Amniotic stem cell (primary cell): ENCODE measurements at regions not wholly inside any gene's neighbourhood (a gene's known extent, or its start where the extent isn't known, plus 50 kb on each side); places are given as distances from the start of the nearest gene placed in this dataset.
"Not testable (repeated sequence)": the region's sequence is repeated elsewhere in the genome, so short reads cannot be mapped to it uniquely, and the experiment has no call there.

Experiments used
- DNase-seq: peaks from one replicate; lab custom pipeline; 2025; lab: John Stamatoyannopoulos, UW

GRCh38 chr2:84137034-84137433 lies 322.0 kb downstream of the SUCLG1 start:
- DNase-seq = no peak

GRCh38 chr2:84132370-84132769 lies 326.7 kb downstream of the SUCLG1 start:
- DNase-seq = no peak

GRCh38 chr2:84131278-84131830 lies 327.7 kb downstream of the SUCLG1 start:
- DNase-seq = no peak

- no peak for DNase-seq
Measured at GRCh38 chr2:84129018-84129417, 330.1 kb downstream of the SUCLG1 start.

DNA sequence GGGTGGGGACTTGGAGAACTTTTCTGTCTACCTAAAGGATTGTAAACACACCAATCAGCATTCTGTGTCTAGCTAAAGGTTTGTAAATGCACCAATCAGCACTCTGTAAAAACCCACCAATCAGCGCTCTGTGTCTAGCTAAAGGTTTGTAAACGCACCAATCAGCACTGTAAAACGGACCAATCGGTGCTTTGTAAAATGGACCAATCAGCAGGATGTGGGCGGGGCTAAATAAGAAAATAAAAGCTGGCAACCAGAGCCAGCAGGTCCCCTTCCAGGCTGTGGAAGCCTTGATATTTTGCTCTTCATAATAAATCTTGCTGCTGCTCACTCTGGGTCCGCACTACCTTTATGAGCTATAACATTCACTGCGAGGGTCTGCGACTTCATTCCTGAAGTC lies 331.3 kb downstream of the SUCLG1 start:
- not testable (repeated sequence) for DNase-seq

- DNase-seq = no peak
Measured at GRCh38 chr2:84126530-84126929, 332.6 kb downstream of the SUCLG1 start.

DNA sequence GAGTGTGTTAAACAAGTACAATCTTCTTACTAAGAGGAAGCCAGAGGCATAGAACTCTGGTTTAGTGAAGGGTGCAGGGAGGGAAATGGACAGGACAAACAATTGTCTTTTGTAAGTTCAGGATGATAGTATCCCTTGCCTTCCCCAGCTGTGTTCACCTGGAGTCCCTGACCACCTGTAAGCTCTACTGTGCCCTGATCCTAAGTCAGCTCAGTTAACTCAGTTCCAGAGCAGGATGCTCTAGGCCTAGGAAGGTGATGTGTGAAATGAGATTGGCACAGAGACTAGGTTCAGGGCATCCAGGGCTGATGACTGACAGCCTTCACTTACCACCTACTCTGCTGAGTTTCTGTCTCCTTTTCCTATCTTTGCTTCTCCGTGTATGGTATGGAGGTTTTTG lies 333.0 kb downstream of the SUCLG1 start:
- DNase-seq = no peak

GRCh38 chr2:84116143-84116542 lies 342.9 kb downstream of the SUCLG1 start:
- DNase-seq = no peak

- DNase-seq = no peak
Measured at GRCh38 chr2:84115173-84115857, 343.8 kb downstream of the SUCLG1 start.

GRCh38 chr2:84103816-84104527 lies 355.1 kb downstream of the SUCLG1 start:
- DNase-seq = not testable (repeated sequence)

DNA sequence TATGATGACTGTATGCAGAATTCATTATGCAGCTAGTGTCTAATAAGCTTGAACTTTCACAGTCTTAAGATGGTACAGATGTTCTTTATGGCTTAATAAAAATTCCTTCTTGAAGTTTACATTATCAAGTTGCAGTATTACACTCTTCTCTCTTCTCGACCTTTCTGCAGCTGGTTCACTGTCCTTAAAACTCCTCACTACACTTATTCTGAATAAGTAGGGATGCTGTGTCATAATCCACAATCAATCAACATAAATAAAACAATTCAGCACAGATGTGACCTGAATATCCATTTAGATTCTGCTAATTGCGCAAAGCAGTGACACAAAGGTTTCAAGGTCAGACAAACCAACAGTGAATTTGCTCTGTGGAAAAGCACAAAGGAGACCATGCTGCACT lies 356.8 kb downstream of the SUCLG1 start:
- DNase-seq = no peak

DNA sequence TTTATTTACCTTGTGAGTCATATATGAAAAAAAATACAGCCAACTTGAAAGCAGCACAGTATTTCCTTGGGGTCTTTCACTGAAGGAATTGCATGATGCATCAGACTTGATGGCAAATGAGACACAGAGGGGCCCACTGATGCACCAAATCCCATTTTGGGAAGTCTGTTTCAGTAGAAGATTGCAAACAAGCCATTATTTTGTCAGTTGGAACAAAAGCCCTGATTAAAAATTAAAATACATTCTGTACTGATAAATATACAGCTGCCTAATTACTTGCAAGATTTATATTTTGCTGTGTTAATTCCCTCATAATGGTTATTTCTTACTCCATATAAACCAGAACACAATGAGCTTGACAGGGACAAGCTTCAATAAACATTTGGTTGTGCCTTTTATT lies 370.4 kb downstream of the SUCLG1 start:
- DNase-seq = no peak

- DNase-seq = no peak
Measured at GRCh38 chr2:84085562-84085961, 373.5 kb downstream of the SUCLG1 start.

GRCh38 chr2:84084856-84085255 lies 374.2 kb downstream of the SUCLG1 start:
- no peak for DNase-seq

DNA sequence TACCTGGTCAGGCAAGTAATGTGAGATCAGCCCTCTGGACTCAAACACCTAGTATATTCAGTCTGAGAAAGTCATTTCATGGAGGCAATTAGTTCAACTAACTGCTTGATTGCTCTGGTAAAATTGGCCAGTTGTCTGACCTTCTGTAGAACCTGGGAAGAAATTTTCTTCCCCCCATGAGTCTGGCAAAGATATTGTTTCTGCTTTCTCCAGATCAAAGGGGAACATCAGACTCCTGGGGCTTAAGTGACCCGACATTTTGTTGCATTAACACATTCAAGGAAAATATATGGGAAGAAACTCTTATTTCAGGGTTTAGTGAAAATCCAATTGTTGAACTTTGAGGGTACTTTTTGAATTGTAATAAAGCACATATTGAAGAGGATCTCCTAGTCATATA lies 375.1 kb downstream of the SUCLG1 start:
- DNase-seq = no peak

DNA sequence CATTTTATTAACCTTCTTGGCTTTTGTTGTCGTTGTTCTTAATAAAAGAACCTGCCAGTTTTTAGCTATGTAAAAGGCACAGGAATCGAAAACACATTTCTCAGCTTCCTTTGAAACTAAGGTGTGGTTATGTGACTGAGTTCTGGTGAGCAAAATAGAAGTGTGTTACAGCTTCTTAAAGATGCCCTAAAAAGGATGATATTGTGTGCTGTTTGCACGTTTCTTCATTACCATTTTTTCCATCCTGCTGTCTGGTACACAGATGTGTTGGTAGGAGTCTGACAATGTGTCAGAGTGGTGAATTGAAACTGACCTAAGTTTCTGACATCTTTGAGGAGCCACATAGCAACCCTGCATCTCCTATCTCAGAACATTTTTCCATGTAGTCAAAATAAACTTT lies 380.6 kb downstream of the SUCLG1 start:
- no peak for DNase-seq

DNA sequence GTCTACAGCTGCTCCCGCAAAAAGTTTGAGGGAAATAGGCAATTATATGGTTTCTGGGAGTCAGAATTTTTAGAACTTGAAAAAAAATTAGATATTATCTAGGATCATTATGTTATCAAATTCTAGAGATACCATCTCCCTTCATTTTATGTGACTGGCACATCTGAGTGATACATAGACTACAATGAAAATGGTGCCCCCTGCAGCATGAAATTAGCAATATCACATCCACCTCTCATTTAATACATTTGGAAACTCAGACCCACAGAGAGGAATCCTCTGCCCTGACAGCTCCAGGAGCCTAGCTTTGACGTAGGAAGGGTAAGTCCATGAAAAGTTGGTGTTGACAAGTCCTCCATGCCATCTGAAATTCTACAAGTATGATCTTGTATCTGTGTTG lies 381.6 kb downstream of the SUCLG1 start:
- no peak for DNase-seq

DNA sequence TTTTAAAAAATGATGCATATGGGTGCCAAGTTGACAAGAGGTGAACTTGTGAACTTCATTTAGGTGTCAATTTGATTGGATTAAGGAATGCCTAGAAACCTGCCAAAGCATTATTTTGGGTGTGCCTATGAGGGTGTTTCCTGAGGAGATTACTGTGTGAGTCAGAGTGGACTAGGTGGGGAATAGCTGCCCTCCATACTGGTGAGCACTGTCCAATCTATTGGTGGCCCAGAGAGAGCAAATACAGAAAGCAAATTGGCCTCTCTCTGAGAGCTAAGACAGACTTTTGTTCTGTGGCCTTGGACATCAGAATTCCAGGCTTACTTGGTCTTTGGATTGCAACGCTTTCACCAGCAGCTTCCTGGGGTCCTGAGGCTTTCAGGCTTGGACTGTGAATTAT lies 388.0 kb downstream of the SUCLG1 start:
- DNase-seq = no peak

DNA sequence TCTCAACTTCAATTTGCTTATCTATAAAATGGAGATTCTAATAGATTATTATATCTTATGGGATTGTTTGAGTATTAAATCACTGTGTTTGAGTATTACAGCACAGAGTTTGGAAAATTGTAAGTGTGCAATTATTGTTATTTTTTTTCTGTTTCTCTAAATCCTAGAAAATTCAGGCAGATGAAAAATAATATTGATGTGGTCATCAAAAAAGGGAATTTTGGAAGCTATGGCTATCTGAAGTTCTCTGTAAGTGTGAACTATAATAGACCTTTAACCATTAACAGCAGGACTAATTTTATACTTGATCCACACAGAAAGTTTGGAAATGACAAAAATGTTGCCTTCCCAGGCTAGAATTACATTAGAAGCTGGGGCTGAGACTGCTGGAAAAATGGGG lies 393.2 kb downstream of the SUCLG1 start:
- DNase-seq = no peak

DNA sequence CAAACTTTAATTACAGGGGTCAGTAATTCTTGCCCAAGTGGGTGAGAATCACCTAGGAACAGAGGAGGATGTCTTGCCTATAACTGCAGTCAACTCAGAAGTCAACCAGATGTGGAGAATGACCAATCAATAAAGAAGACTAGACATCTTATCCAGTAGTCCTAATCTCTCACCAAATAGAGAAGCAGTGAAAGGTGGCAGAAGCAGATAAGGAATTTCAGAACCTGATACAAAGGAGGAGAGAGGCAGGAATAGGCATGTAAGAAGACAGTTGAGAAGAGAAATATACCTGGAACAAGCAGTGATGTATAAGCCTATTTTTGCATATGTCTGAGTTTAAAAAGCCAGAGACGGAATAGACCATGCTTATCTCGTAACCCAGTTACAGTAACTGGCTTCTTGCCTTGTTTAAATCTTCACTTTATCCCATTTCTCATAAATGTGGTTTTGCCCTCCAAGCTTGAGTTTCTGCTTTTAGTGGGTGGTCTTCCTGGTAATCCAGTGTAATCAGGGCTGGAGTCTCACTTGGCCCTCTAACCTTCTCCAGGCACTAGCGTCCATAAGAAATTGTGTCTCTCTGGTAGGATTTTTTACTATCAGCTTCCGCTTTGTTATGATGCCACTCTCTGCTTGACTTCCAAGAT lies 401.0 kb downstream of the SUCLG1 start:
- DNase-seq = no peak

GRCh38 chr2:84055816-84056215 lies 403.3 kb downstream of the SUCLG1 start:
- DNase-seq = no peak

DNA sequence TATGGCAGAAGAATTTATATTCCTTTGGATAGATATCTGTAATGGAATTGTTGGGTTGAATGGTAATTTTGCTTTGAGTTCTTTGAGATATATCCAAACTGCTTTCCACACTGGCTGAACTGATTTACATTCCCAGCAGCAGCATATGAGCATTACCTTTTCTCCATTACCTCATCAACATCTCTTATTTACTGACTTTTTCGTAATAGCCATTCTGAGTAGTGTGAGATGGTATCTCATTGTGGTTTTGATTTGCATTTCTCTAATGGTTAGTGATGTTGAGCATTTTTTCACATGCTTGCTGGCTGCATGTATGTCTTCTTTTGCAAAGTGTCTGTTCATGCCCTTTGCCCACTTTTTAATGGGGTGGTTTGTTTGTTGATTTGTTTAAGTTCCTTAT lies 404.5 kb downstream of the SUCLG1 start:
- DNase-seq = not testable (repeated sequence)

DNA sequence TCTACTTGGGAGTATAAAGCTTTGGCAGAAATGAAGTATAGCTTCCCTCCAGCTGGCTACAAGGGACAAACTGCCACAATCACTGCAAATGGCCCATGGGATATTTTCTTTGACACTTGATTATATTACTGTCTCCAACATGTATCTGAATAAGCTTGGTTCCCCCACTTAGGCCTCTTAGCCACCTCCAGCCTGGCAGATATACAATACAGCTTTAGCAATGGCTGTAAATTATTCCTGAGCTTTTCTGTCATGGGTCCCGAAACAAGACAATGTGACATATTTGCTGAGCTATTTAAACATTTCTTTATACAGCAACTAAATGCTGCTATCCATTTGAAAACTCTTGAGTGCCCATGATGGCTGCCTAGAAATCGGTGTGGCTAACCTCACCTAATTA lies 406.2 kb downstream of the SUCLG1 start:
- no peak for DNase-seq
